B cell (primary cell): ENCODE measurements at regions not wholly inside any gene's neighbourhood (a gene's known extent, or its start where the extent isn't known, plus 50 kb on each side); places are given as distances from the start of the nearest gene placed in this dataset.

Experiments used
- CTCF ChIP-seq: fragments of 200-600 bp; IDR thresholded peaks from one replicate; pipeline ENCODE4 v1.8.0; 2022; ENCODE audit warnings: antibody characterized with exemption, mild to moderate bottlenecking
- EZH2 ChIP-seq: IDR thresholded peaks from 2 replicates; pipeline ENCODE4 v1.6.1; 2012; ENCODE audit warnings: borderline replicate concordance, low read depth, mild to moderate bottlenecking, moderate library complexity, low read length; ENCODE audit not compliant: insufficient read depth, poor library complexity, severe bottlenecking

GRCh38 chr4:165784672-165785071 is 88.4 kb upstream of the TLL1 start:
- no peak for TF ChIP-seq CTCF
- TF ChIP-seq EZH2: no peak
